Adrenal gland (tissue), 9 donors: ENCODE measurements at regions not wholly inside any gene's neighbourhood (a gene's known extent, or its start where the extent isn't known, plus 50 kb on each side); places are given as distances from the start of the nearest gene placed in this dataset.

Experiments
- DNase-seq, 7 donors: peaks; one replicate each; pipeline ENCODE4 v3.0.0-alpha.2; 2019 to 2020
- H3K27ac ChIP-seq, 5 donors: fragments of 200-600 bp; sonication (generic) in 4 of 5; 1 replicate in 3 of 5; 2 replicates in 2 of 5; pipeline versions ENCODE4 v1.5.1 to v1.8.0; 2016 to 2020; ENCODE audit warnings: mild to moderate bottlenecking in 1 of 5
- H3K27me3 ChIP-seq: fragments of 200-600 bp; 2 replicates; pipeline ENCODE4 v1.8.0; 2021
- H3K36me3 ChIP-seq, 2 donors: fragments of 200-600 bp; replicated peaks in 1 of 2; 1 replicate in 1 of 2; 2 replicates in 1 of 2; pipeline versions ENCODE4 v1.5.1 to v1.8.0; 2018 to 2022
- H3K4me1 ChIP-seq, 2 donors: fragments of 200-600 bp; replicated peaks in 1 of 2; 1 replicate in 1 of 2; 2 replicates in 1 of 2; pipeline versions ENCODE4 v1.5.1 to v1.8.0; 2018 to 2021
- H3K4me3 ChIP-seq, 4 donors: fragments of 200-600 bp; sonication (generic) in 3 of 4; one replicate each; pipeline ENCODE4 v1.5.1; 2016 to 2018
- H3K9me3 ChIP-seq, 3 donors: fragments of 200-600 bp; sonication (generic) in 1 of 3; replicated peaks in 1 of 3; 1 replicate in 2 of 3; 2 replicates in 1 of 3; pipeline versions ENCODE4 v1.5.1 to v1.8.0; 2016 to 2021
- CTCF ChIP-seq, 6 experiments: fragments of 450-650 bp in 4 of 6; fragments of 200-600 bp in 2 of 6; sonication (generic) in 1 of 6; IDR thresholded peaks; 1 replicate in 5 of 6; 2 replicates in 1 of 6; pipeline versions ENCODE4 v1.5.1 to v1.8.0; 2016 to 2021; ENCODE audit warnings: antibody characterized with exemption in 6 of 6, mild to moderate bottlenecking in 2 of 6, moderate library complexity in 1 of 6
- POLR2A ChIP-seq, 2 donors: fragments of 450-650 bp; IDR thresholded peaks; one replicate each; pipeline ENCODE4 v1.6.1; 2017; ENCODE audit warnings: antibody characterized with exemption in 2 of 2, mild to moderate bottlenecking in 2 of 2, moderate library complexity in 1 of 2
- WGBS, 4 donors: extraction: QIAGEN DNeasy Blood & Tissue Kit in 2 of 4; methylation state at CpG; one replicate each; pipeline versions ENCODE4 v1.1.5 to v1.1.7; 2013 to 2017; 5-methylcytosine and 5-hydroxymethylcytosine counted together
- intact Hi-C, 2 donors: fragments of 100-400 bp; cut with DNase I; formaldehyde crosslinking; loops; one replicate each; pipeline versions ENCODE4 v1.14.1 to v1.15.0; 2022 to 2023
- donor health status: healthy with polysubstance abuse.
- donor health status: Bipolar disorder and iron deficiency.
- donor health status: DM: yes; HTN: yes; CAD: no.
- donor health status: DM: no; HTN: no; CAD: no.
- donor health status: DM: no; HTN: no; CAD: no.

GRCh38 chr4:141538001-141538400, 98.4 kb upstream of the IL15 start:
- no peak overlapping the region for H3K27ac ChIP-seq
- no peaks in the 10 kb centered on the region for H3K4me1 ChIP-seq
- no peak for DNase-seq
- 94 to 98% (median 96%) methylated on average over 1 of the region's 1 CpG for WGBS, 4 donors
- intact Hi-C loops: no loop called here
- H3K27me3 ChIP-seq: no peaks in the 10 kb centered on the region
- no peaks in the 10 kb centered on the region for H3K36me3 ChIP-seq
- no peak overlapping the region for H3K4me3 ChIP-seq
- TF ChIP-seq CTCF (IDR thresholded peaks at IDR 0.05) (no peak), POLR2A (IDR thresholded peaks at IDR 0.05) (no peak)
- H3K9me3 ChIP-seq: no peaks in the 10 kb centered on the region

DNA sequence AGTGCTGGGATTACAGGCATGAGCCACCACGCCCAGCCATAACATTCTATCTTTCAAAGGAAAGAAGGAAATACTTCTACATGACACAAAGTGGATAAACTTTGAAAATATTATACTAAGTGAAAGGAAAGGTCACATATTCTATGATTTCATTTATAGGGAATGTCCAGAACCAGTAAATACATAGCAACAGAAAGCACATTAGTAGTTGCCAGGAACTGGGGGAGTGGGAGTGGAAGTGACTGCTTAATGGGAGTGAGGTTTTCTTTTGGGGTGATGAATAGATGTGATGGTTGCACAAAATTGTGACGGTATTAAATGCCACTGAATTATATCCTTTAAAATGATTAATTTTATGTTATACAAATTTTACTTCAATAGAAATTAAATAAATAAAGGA, 95.7 kb upstream of the IL15 start:
- 78 to 94% (median 87%) methylated on average over 2 of the region's 2 CpGs for WGBS, 4 donors
- intact Hi-C loops: no loop called here

DNA sequence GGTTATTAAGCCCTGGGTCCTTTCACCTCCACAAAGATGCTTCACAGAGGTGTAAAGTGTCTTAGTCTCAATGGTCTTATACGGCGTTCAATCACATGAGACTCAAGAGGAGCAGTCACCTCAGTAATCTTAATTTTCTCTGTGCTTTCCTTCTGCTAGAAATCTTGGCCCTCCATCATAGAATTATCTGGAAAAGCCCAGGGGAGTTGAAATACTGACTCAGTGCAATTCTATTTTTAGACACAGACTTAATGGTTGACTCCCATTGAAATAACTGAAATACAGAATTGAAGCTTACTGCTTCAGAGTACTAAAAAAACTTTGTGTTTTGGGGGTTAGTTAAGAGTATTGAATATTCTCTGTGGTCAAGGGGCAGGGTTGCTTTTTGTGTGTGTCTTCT, 94.5 kb upstream of the IL15 start:
- Histone ChIP-seq H3K4me3 (no peak overlapping the region), H3K27ac (no peak overlapping the region), H3K4me1 (no peaks in the 10 kb centered on the region), H3K36me3 (no peaks in the 10 kb centered on the region), H3K9me3 (no peaks in the 10 kb centered on the region), H3K27me3 (no peaks in the 10 kb centered on the region)
- 91 to 100% (median 94%) methylated on average over 2 of the region's 2 CpGs for WGBS, 4 donors
- TF ChIP-seq POLR2A (IDR thresholded peaks at IDR 0.05) (no peak), CTCF (IDR thresholded peaks at IDR 0.05) (no peak)
- intact Hi-C loops: no loop called here
- no peak for DNase-seq

More for the DNA sequence above, 95.7 kb upstream of the IL15 start:
- DNase-seq: no peak
- Histone ChIP-seq H3K9me3 (no peaks in the 10 kb centered on the region), H3K36me3 (no peaks in the 10 kb centered on the region), H3K27ac (no peak overlapping the region), H3K4me3 (no peak overlapping the region), H3K4me1 (no peaks in the 10 kb centered on the region), H3K27me3 (no peaks in the 10 kb centered on the region)
- no peak for TF ChIP-seq POLR2A (IDR thresholded peaks at IDR 0.05)
- TF ChIP-seq CTCF (IDR thresholded peaks at IDR 0.05): no peak

GRCh38 chr4:141543176-141543575, 93.2 kb upstream of the IL15 start:
- TF ChIP-seq POLR2A (IDR thresholded peaks at IDR 0.05) (no peak), CTCF (IDR thresholded peaks at IDR 0.05) (no peak)
- 89 to 95% (median 93%) methylated on average over 1 of the region's 1 CpG for WGBS, 4 donors

More at GRCh38 chr4:141543176-141543575, 93.2 kb upstream of the IL15 start:
- H3K9me3 ChIP-seq: no peaks in the 10 kb centered on the region
- H3K4me3 ChIP-seq: no peak overlapping the region
- H3K4me1 ChIP-seq: no peaks in the 10 kb centered on the region
- H3K27me3 ChIP-seq: no peaks in the 10 kb centered on the region
- H3K36me3 ChIP-seq: no peaks in the 10 kb centered on the region
- no peak for DNase-seq
- intact Hi-C loops: no loop called here
- no peak overlapping the region for H3K27ac ChIP-seq
